ENCODE measurements at regions not wholly inside any gene's neighbourhood (a gene's known extent, or its start where the extent isn't known, plus 50 kb on each side); places are given as distances from the start of the nearest gene placed in this dataset.

DNA sequence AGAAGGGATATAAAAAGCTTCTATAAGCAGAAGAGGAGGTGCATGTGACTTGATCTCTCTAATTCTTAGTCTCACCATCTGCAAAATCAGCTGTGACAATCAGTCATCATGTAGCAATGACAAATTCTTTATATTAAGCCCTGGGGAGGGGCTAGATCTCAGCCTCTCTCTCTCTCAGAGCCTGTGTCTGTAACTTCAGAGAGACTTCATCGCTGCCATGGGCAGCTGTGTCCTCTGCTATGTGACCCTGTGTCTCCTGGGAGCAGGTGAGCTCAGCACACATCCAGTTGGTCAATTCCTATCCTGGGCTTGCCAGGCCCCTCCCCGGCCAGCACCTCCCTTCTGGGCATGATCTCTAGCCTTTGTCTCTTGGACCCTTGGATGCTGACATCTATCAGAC is 109.6 kb downstream of the ANKRD18B start:
- TF ChIP-seq, protein P1, sequence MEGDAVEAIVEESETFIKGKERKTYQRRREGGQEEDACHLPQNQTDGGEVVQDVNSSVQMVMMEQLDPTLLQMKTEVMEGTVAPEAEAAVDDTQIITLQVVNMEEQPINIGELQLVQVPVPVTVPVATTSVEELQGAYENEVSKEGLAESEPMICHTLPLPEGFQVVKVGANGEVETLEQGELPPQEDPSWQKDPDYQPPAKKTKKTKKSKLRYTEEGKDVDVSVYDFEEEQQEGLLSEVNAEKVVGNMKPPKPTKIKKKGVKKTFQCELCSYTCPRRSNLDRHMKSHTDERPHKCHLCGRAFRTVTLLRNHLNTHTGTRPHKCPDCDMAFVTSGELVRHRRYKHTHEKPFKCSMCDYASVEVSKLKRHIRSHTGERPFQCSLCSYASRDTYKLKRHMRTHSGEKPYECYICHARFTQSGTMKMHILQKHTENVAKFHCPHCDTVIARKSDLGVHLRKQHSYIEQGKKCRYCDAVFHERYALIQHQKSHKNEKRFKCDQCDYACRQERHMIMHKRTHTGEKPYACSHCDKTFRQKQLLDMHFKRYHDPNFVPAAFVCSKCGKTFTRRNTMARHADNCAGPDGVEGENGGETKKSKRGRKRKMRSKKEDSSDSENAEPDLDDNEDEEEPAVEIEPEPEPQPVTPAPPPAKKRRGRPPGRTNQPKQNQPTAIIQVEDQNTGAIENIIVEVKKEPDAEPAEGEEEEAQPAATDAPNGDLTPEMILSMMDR (conservative IDR thresholded peaks at IDR 0.05 in 1 of 2, IDR thresholded peaks at IDR 0.05 in 1 of 2; ENCODE audit: low read depth in 1 of 2, low read length in 2 of 2): no peak
- no peak for TF ChIP-seq EZH2 (IDR thresholded peaks at IDR 0.05; ENCODE audit: low read length, missing control alignments)

Measured in fibroblast of lung (primary cell).